GM12872 (cell line): ENCODE measurements at regions not wholly inside any gene's neighbourhood (a gene's known extent, or its start where the extent isn't known, plus 50 kb on each side); places are given as distances from the start of the nearest gene placed in this dataset.

Experiments used
- TF ChIP-seq, protein P1 (sequence below): IDR thresholded peaks from 3 replicates; pipeline ENCODE4 v1.5.1; 2011; ENCODE audit warnings: low read depth, mild to moderate bottlenecking, low read length, moderate library complexity; ENCODE audit not compliant: insufficient read depth

DNA sequence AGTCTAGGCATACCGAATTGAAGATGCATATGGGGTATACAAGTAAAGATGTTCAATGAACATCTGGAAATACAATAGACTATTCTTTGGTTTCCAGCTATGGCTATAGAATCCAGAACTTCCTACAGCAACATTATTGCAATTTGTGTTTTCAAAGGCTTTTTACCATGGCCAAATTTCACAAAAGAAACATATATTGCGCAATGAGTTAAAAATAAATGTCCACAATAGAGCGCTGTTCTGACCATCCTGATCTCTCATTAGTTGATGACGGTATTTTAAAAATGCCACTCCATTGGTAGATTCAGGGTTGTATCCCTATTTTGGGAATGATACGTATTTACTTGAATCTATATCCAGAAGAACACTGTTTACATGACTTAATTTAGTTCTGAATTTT lies 139.2 kb downstream of the LINC00632 start:
- TF ChIP-seq, protein P1, sequence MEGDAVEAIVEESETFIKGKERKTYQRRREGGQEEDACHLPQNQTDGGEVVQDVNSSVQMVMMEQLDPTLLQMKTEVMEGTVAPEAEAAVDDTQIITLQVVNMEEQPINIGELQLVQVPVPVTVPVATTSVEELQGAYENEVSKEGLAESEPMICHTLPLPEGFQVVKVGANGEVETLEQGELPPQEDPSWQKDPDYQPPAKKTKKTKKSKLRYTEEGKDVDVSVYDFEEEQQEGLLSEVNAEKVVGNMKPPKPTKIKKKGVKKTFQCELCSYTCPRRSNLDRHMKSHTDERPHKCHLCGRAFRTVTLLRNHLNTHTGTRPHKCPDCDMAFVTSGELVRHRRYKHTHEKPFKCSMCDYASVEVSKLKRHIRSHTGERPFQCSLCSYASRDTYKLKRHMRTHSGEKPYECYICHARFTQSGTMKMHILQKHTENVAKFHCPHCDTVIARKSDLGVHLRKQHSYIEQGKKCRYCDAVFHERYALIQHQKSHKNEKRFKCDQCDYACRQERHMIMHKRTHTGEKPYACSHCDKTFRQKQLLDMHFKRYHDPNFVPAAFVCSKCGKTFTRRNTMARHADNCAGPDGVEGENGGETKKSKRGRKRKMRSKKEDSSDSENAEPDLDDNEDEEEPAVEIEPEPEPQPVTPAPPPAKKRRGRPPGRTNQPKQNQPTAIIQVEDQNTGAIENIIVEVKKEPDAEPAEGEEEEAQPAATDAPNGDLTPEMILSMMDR = no peak

DNA sequence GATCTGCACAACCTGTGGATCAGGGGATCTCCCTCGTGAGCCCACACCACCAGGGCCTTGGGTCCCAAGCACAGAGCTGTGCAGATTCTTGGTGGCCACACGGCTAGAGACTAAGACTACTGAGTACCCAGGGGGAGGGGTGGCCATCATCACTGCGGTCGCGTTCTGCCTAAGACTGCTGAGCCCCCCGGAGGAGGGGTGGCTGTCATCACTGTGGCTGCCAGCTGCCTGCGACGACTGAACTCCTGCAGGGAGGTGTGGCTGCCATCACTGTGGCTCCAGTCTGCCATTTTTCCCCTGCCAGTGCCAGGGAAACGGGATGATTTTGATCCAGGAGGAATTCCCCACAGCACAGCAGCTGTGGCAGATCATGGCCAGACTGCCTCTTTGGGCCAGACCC lies 141.7 kb upstream of the SPANXB1 start:
- TF ChIP-seq, protein P1 = no peak

DNA sequence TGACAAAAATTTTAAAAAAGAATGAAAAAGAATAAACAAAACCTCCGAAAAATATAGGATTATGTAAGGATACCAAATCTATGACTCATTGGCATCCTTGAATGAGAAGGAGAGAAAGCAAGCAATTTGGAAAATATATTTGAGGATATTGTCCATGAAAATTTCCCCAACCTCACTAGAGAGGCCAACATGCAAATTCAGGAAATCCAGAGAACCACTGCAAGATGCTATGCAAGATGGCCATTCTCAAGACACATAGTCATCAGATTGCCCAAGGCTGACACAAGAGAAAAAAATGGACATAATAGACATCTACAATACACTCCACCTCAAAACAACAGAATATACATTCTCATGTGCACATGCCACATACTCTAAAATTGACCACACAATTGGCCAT lies 135.9 kb upstream of the SPANXB1 start:
- TF ChIP-seq, protein P1 = no peak

DNA sequence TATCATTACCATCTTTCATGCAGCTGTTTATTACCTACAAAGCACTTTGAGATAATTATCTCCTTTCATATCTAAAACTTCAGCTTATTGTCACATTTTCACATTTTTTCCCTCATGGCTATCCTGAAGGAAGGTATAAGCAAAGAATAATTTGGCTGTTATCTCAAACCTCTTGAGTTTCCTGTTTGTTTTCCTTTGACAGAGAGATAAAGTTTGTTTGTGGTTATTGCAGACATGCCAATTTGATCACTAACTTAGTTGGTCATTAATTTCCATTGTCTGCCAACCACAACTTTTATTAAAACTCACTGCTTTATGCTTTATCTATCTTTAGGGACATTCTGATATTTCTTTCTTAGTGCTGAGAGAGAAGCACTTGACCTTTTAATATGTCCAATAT lies 89.8 kb upstream of the SPANXB1 start:
- TF ChIP-seq, protein P1 = no peak

DNA sequence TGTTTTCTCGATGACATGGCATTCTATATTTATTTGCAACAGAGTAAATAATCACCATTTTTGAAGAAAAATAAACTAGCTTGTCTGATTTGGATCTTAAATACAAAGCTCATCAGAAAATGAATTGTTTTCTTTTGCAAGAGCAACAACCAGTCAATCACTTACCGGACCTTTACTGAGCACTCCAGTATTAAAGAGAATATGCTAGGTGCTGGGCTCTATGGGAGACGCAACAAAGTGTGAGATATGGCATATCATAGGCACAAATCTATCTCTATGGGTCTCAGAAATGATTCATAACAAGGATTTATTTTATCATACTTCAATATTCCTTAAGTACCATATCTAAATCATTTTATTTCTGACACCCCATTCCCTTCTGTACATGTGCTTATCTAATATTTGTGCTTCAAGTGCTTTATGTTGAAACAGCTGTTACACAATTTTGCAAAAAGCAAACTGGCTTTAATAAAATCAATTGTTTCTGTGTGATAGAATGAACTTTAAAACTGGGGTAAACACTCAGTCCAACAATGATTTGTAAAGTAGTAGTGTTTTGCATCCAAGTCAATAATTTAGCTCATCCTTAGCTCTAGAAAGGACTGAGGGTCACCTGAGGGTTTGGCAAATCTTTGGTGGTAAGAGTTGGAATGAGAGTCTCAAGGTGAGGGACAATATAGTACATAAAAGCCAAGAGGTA lies 88.4 kb upstream of the SPANXB1 start:
- TF ChIP-seq, protein P1 = no peak

DNA sequence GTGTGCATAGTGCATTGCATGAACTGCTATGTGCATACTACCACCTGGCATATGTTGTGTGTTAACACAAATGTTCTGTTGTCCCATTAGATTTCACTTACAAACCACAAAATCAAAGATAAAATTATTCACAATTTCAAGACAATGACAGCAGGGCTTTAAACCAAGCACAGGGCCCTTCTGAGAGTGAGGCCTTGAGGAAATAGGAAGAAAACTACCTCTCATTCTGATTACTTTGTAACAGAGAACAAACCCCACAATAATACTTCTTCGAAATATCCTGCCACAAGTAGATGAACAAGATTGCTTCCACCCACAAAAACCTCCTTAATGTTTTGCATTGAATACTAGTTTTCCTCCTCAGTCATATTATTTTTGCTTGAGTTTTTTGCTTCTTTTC lies 85.5 kb upstream of the SPANXB1 start:
- TF ChIP-seq, protein P1 = no peak

DNA sequence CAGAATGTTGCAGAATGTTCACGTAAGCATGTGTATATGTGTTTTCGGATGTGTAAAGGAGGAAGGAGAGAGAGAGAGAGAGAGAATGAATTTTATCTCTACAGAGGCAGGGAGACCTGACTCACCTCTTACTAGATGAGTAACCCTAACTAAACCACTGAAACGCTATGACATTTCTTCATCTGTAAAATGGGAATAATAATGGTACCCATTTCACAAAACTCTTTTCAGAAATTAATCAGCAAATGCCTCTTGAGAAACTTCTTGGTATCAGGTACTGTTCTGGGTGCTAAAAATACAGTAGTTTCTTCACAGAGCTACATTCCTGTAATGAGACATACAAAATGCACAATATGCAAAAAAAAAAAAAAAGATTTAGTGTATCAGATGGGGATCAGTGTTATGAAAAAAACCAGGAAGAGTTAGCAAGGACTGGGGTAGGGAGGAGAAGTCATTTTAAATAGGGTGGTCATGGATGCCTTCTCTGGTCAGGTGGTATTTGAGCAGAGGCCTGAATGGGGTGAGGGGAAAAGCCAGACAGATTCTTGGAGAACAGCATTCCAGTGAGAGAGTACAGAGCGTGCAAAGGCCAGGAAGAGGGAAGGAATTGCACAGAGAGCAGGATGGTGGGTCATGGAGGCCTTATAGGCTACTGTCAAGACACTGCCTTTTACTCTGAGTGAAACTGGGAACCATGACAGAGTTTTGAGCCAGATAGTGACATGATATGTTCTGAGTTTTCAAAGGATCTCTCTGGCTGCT lies 84.9 kb upstream of the SPANXB1 start:
- TF ChIP-seq, protein P1 = no peak
